ENCODE measurements at regions not wholly inside any gene's neighbourhood (a gene's known extent, or its start where the extent isn't known, plus 50 kb on each side); places are given as distances from the start of the nearest gene placed in this dataset.

DNA sequence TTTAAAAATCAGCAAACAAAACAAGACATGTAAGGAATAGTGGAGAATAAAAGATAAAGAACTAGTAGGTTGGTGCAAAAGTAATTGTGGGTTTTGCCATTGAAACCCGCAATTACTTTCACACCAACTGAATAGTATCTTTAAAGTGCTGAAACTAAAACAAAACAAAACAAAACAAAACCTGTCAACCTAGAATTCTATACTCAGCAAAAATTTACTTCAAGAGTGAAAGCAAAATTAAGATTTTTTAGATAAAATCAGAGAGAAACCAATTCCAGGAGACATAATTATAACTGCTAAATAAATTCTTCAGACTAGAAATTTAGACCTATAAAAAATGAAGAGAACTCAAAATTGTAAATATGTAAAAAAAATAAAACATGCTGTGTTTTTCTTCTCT lies 114.0 kb upstream of the TSPAN2 start:
- DNase-seq, result no peak

GRCh38 chr1:115201598-115201997 lies 112.3 kb upstream of the TSPAN2 start:
- DNase-seq, result no peak

GRCh38 chr1:115199416-115200132 lies 110.3 kb upstream of the TSPAN2 start:
- DNase-seq, result no peak

DNA sequence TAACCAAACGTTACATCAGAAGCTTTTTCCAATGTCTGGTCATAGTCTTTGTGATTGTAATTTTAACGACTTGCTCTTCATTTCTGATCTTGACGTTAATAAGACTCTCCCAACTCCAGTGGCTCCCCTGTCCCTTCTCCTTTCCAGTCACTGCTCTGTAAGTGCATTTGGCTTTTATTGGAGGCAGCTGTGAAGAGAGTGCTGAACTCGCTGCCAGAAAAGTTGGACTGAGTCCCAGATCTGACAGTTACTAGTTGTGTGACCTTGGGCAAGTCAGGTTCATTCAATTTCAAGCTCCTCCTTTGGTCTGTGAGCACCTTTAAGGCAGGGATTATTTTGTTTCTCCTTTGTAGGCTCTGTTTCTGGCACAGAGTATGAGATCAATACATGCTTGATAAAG lies 109.6 kb upstream of the TSPAN2 start:
- no peak for DNase-seq

- DNase-seq, result no peak
Measured at GRCh38 chr1:115196296-115196695, 107.0 kb upstream of the TSPAN2 start.

- no peak for DNase-seq
Measured at GRCh38 chr1:115194506-115194905, 105.2 kb upstream of the TSPAN2 start.

- DNase-seq, result no peak
Measured at GRCh38 chr1:115193046-115193828, 103.9 kb upstream of the TSPAN2 start.

GRCh38 chr1:115192200-115192767 lies 103.0 kb upstream of the TSPAN2 start:
- DNase-seq, result no peak

- DNase-seq, result no peak
Measured at GRCh38 chr1:115191691-115192090, 102.4 kb upstream of the TSPAN2 start.

- no peak for DNase-seq
Measured at GRCh38 chr1:115190540-115191170, 101.4 kb upstream of the TSPAN2 start.

- DNase-seq, result no peak
Measured at GRCh38 chr1:115189814-115190539, 100.7 kb upstream of the TSPAN2 start.

DNA sequence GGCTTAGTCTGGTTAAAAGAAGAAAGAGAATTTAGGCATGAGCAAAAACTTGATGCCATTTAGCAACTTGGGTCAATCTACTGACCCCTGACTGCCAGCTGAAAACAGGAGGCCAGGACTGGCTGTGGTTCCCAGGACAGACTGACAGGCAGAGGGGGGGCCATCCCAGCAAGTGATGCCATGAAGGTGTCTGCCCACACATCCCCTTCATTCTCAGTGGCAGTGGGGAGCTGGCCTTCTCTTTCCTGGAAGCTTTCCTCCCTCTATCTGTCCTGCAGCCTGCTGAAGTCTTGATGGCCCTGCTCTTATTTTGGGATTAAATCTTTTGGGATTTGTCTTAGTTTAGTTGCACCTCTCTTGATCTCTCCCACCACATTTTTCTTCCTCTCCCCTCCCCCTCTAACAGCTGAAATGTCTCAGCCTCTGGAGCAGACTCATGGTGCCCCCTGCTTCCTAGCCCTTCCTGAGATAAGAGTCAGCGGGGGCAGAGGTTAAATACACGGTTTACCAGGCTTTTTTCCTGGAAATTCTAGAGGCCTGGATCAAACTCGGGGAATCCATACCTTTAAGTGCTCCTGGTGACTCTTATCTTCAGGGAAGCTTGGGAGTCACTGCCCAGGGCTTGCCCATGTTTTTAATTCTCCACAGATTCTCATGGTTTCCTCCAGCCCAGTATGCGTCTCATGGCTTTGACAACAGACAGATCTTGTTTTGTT lies 99.5 kb upstream of the TSPAN2 start:
- DNase-seq, result no peak

DNA sequence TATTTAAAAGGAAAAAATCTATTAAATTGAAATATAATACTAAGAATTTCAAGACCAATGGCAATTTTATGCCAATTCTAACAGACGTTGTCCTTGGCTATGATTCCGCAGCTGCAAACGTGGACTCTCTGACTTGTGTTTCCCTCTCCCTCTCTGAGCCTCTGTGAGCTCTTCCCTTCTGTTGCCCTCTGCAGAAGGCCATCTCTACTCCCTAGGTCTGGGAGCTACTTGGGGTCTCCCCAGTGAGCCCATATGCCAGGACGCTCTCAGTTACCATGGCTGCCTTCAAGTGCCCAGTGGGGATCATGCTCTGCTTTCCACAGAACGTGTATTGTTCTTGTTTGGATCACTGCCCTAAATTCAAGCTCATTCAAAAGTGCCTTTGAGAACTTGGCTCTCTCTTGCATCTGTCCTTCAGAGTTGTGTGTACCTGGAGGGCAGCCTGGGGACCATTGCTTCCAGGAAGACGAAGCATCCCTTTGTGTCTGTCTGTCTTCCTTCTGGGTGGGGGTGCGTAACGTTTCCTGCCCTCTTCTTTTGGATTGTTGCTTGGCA lies 97.5 kb upstream of the TSPAN2 start:
- DNase-seq, result peak in 2 of 14 donors; percentile 13 to 15

GRCh38 chr1:115185336-115185735 lies 96.0 kb upstream of the TSPAN2 start:
- DNase-seq, result no peak

- peak in 1 of 14 donors; percentile 45 for DNase-seq
Measured at GRCh38 chr1:115184951-115185331, 95.6 kb upstream of the TSPAN2 start.

DNA sequence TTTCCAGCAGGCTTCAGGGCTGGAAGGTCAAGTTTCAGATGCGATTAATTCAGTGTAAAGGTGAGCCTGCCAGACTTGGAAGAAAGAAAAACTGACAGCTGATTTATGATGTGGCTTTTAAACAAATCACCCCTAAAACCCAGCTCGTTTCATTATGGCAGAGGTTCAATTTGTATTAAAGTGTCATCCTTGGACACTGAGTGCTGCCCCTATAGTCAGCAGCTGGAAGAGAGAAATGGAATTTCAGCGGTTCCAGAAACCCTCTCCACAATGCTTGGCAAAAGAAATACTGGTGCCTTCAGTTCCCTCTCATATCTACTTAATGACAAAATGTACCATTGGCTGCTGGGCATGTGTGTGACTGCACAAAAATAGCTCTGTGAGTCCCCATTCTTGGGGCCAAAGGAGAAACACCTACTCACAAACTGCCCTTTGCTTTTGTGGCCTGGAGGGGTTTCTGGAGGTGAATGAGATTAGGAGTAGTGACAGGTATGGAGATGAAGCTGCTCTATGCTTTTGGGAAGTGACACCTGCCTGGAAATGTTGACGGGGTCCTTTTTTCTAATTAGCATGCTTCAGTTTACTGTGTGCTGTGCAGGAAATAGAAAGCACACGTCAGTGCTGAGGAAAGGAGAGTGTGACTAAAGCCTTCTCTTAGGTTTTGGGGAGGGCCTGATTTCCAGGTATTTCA lies 95.1 kb upstream of the TSPAN2 start:
- DNase-seq, result no peak

DNA sequence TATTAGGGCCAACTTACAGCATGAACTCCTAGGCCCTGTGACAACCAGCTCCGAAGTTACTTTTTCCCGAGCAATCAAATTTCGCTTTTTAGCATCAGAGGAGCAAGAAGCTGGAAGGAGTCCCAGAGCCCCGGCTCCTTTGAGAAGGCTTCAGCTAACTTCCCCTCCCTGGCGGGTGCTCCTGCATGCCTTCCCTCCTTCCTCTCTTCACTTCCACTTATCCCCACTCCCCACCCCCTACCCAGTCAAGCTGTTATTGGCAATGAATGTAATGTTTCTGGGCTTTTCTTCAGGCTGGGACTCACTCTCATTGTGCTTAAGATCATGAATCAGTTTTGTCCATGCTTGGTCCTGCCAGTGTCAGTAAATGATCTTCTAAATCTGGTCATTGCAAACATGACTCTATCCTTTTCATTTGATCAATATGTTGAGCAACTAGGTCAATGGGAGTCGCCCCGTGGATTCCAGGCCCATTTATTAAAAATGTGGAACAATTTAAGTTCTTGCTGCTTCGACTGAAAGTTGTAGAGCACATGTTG lies 94.5 kb upstream of the TSPAN2 start:
- peak in 1 of 14 donors; percentile 37 for DNase-seq

- no peak for DNase-seq
Measured at GRCh38 chr1:115183158-115183557, 93.9 kb upstream of the TSPAN2 start.

DNA sequence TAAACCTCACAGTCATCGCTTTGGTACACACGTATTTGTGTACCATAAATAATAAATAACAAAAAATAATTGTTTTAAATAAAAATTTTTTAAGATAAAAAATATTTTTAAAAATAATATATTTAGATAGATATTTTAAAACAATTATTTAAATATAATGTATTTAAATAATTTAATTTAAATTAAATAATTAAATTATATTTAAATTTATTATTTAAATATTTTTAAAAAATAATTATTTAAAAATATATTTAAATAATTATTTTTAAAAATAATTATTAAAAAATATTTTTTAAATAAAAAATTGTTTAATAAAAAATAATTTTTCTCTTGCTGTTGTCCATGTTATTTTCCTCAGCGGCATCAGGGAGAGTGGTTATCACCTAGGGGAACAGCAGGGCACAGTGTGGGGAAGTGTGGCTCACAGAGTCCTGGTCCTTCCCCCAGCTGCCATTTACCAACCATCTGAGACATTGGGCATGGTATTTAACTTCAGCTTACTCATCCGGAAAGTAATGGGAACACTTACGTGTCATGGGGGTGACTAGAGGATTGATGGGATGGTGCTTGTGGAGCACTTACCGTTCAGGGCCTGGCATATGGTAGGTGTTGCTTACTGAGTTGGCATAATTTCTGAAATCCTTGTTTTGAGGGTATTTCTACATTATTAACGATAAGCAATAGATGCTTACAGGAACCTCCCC lies 92.9 kb upstream of the TSPAN2 start:
- no peak for DNase-seq

GRCh38 chr1:115181231-115181630 lies 91.9 kb upstream of the TSPAN2 start:
- DNase-seq, result no peak
